Mucosa of descending colon (tissue), 3 donors: ENCODE measurements at regions not wholly inside any gene's neighbourhood (a gene's known extent, or its start where the extent isn't known, plus 50 kb on each side); places are given as distances from the start of the nearest gene placed in this dataset.

Source experiments
- ATAC-seq: fragments of 200-7000 bp; cut with Tn5 transposase; one replicate; pipeline ENCODE4 v1.9.1; 2020; ENCODE audit warnings: mild to moderate bottlenecking, moderate library complexity
- DNase-seq, 3 donors: peaks; one replicate each; pipeline ENCODE4 v3.0.0-alpha.2; 2020
- H3K36me3 ChIP-seq: fragments of 200-600 bp; one replicate; pipeline ENCODE4 v1.8.0; 2021; ENCODE audit warnings: low read depth, mild to moderate bottlenecking
- H3K4me1 ChIP-seq: fragments of 200-600 bp; one replicate; pipeline ENCODE4 v1.8.0; 2021; ENCODE audit warnings: low read depth, mild to moderate bottlenecking
- H3K4me3 ChIP-seq: fragments of 200-600 bp; one replicate; pipeline ENCODE4 v1.8.0; 2021; ENCODE audit warnings: mild to moderate bottlenecking
- H3K9me3 ChIP-seq: fragments of 200-600 bp; one replicate; pipeline ENCODE4 v1.8.0; 2021; ENCODE audit warnings: mild to moderate bottlenecking
- intact Hi-C, 2 donors: fragments of 100-400 bp; cut with DNase I in 1 of 2; cut with micrococcal nuclease in 1 of 2; formaldehyde crosslinking; loops; one replicate each; pipeline versions ENCODE4 v1.11.0 to v1.11.1; 2022; cut with DNase I, micrococcal nuclease
- TF ChIP-seq, protein P1 (sequence below): fragments of 200-600 bp; IDR thresholded peaks from one replicate; pipeline ENCODE4 v1.8.0; 2022; ENCODE audit warnings: antibody characterized with exemption, mild to moderate bottlenecking
- donor health status: DM: no; HTN: no; CAD: no; lungs with moderate emphysema.
- donor health status: DM: no; HTN: no; CAD: no.
- donor health status: DM: no; HTN: yes; CAD: no.

DNA sequence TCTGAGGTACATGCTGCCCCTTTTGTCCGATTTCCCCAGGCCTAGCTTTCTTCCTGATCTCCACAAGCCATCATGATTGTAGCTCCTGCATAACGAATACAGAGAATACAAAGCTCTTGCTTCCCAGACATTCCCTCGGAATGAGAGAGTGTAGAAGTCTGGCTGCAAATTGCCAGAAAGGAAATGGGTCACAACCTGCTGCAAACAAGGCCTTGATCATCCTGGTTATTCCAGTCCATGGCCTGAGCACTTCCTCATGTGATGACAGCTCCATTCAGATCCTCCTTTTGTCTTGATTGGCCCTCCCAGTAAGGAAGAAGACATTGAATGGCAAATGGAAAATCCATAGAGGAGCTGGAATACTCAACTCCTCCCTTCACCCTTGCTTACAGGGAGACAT, 136.0 kb upstream of the ADRA1B start:
- TF ChIP-seq, protein P1, sequence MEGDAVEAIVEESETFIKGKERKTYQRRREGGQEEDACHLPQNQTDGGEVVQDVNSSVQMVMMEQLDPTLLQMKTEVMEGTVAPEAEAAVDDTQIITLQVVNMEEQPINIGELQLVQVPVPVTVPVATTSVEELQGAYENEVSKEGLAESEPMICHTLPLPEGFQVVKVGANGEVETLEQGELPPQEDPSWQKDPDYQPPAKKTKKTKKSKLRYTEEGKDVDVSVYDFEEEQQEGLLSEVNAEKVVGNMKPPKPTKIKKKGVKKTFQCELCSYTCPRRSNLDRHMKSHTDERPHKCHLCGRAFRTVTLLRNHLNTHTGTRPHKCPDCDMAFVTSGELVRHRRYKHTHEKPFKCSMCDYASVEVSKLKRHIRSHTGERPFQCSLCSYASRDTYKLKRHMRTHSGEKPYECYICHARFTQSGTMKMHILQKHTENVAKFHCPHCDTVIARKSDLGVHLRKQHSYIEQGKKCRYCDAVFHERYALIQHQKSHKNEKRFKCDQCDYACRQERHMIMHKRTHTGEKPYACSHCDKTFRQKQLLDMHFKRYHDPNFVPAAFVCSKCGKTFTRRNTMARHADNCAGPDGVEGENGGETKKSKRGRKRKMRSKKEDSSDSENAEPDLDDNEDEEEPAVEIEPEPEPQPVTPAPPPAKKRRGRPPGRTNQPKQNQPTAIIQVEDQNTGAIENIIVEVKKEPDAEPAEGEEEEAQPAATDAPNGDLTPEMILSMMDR: no peak
- ATAC-seq (no peak), DNase-seq (no peak)
- no peaks in the 10 kb centered on the region for H3K4me1 ChIP-seq
- H3K9me3 ChIP-seq: no peaks in the 10 kb centered on the region
- no peak overlapping the region for H3K4me3 ChIP-seq
- no peaks in the 10 kb centered on the region for H3K36me3 ChIP-seq
- intact Hi-C loops: no loop called here

DNA sequence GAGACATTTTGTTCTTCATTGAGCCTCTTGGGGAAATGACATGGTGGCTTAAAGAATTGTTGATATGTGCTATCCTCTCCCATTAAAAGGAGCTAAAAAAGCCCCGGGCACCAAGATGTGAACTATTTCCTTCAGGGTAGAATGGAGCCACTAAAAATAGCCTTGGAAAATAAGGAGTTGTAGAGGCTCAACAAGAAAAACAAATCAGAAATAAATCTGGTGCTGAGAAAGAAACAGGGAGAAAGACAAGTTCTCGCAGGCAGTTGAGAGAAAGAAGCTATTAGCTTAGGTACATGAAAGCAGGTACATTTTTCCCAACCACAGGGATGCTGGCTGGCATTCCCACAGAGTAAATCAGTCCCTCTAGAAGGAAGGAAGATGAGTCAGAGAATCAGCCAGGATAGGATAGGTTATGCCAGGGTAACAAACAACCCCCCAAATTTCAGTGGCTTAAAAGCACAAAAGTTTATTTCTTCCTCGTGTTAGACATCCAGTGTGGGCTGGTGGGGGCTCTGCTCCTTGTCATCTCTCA, 134.6 kb upstream of the ADRA1B start:
- no peaks in the 10 kb centered on the region for H3K4me1 ChIP-seq
- TF ChIP-seq, protein P1: no peak
- ATAC-seq (no peak), DNase-seq (no peak)
- intact Hi-C loops: no loop called here
- no peaks in the 10 kb centered on the region for H3K9me3 ChIP-seq
- H3K4me3 ChIP-seq: no peak overlapping the region
- no peaks in the 10 kb centered on the region for H3K36me3 ChIP-seq

DNA sequence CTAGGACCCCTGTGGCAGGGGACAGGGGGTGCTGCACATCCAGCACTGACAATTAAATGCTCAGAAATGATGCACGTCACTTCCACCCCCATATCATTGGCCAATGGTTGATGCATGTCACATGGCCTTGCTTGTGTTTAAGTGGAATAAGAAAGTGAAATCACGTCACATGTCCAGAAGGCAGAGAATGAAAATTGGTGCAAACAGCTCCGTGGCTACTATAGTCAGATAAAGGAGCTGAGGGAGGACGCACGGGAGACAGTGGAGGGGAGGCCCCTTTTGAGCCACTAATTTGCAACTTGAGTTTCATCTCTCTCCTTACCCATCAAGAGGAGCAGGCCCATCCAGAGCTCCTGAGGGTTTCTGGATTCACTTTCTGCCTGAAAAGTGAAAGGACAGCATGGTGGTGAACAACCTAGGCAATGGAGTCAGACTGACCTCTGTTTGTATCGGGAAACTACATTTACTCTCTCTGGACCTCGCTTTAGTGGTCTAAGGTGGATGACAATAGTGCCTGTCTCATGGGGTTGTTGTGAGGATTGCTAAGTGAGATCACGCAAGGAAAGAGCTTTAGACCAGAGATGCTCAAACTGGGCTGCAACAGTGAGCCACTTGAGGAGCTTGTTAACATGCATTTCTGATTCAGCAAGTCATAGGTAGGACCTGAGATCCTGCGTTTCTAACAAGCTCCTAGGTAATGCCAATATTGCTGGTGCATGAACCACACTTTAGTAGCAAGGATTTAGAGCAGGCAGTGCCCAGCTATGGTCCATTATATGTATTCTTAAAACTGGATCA, 133.9 kb upstream of the ADRA1B start:
- TF ChIP-seq, protein P1: no peak
- no peak for DNase-seq

DNA sequence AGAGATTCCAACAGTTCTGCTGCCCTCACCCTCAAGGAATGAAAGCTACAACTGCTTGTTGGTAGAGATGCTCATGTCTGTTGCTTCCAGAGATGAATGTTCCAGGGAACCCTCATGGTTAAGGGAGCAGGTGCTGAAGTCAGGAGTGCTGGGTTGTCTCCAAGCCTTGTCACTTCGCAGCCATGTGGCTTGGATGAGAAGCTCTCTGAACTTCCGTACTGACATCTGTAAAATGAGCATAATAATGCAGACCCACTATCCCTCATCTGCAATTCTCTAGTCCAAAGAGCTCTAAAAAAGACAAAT, 133.3 kb upstream of the ADRA1B start:
- ATAC-seq: no peak
- TF ChIP-seq, protein P1: no peak
- Histone ChIP-seq H3K4me1 (no peaks in the 10 kb centered on the region), H3K9me3 (no peaks in the 10 kb centered on the region), H3K36me3 (no peaks in the 10 kb centered on the region), H3K4me3 (no peak overlapping the region)
- DNase-seq: no peak
- intact Hi-C loops: no loop called here

More for the DNA sequence above, 133.9 kb upstream of the ADRA1B start:
- intact Hi-C loops: no loop called here
- Histone ChIP-seq H3K4me1 (no peaks in the 10 kb centered on the region), H3K4me3 (no peak overlapping the region), H3K9me3 (no peaks in the 10 kb centered on the region), H3K36me3 (no peaks in the 10 kb centered on the region)
- no peak for ATAC-seq

DNA sequence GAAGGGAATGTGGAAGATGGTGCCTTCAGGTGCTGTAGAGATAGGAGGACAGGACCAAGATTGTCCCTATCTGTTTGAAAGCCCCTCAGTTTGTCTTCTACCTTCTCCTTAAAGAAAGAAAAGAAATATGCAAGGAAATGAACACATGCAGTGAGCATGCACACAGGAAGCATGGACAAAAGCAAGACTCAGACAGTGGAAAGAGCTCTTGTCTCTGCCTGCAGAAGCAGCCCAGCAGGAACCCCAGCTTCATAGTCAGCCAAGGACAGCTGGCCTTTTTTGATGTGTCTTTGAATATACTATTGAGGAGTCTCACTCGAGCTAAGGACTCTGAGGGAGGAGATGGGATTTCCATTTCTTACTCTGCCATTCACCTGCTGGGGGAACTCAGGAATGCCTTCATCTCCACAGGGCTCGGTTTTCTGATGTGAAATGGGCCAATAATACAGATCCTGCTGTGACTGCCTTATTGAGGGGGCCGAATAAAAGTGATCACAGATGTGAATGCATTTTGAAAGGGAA, 132.5 kb upstream of the ADRA1B start:
- H3K4me3 ChIP-seq: no peak overlapping the region
- no peaks in the 10 kb centered on the region for H3K36me3 ChIP-seq
- no peaks in the 10 kb centered on the region for H3K4me1 ChIP-seq
- intact Hi-C loops: no loop called here
- DNase-seq (no peak), ATAC-seq (no peak)
- TF ChIP-seq, protein P1: no peak
- no peaks in the 10 kb centered on the region for H3K9me3 ChIP-seq
